ENCODE measurements at regions not wholly inside any gene's neighbourhood (a gene's known extent, or its start where the extent isn't known, plus 50 kb on each side); places are given as distances from the start of the nearest gene placed in this dataset.

DNA sequence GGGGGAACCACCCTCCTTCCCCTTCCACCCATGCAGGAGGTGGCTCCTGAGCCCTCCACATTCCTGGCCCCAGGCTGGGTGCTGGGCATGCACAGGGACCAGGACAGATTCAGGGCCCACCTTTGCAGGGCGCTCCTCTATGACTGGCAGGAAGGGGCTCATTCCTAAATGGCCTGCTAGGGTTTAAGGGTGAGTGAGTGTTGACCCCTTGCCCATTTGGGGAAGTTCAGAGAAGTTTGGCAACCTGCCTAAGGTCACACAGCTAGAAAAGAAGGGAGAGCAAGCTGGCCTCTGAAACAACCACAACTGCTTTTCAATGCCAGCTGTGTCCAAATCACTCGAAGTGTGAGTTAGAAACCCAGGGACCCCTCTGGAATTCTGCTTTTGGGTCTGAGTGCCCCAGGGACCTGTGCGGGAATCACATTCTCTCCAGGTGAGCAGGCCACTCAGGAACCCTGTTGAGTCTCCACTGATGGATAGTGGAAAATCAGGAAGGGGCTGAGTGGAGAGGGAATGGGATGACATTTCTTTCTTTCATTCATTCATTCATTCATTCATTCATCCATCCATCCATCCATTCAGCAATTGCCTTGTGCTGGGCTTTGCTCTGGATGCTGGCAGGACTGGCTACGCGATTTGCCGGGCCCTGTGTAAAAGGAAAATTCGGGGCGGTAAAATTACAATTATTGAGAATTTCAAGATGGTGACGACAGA lies 191.9 kb downstream of the C9orf50 start:
- TF ChIP-seq POLR2A (IDR thresholded peaks at IDR 0.05; ENCODE audit: low read length) (no peak), GATA1 (IDR thresholded peaks at IDR 0.05; ENCODE audit: low read depth, low read length) (no peak)

All from erythroblast (primary cell).